Retinal pigment epithelial cell (primary cell): ENCODE measurements at regions not wholly inside any gene's neighbourhood (a gene's known extent, or its start where the extent isn't known, plus 50 kb on each side); places are given as distances from the start of the nearest gene placed in this dataset.

Source experiments
- DNase-seq: peaks from one replicate; pipeline ENCODE4 v3.0.0-alpha.2; 2010; ENCODE audit warnings: low read depth
- H3K4me3 ChIP-seq: 2 replicates; pipeline ENCODE4 v1.5.1; 2011; ENCODE audit warnings: mild to moderate bottlenecking, low read length, control low read depth, moderate library complexity
- CTCF ChIP-seq: conservative IDR thresholded peaks from 2 replicates; pipeline ENCODE4 v1.5.1; 2011; ENCODE audit warnings: low read depth, low read length, control low read depth, inconsistent platforms

- DNase-seq, result peak; percentile 90
- no peak overlapping the region for H3K4me3 ChIP-seq
- no peak for TF ChIP-seq CTCF
Observed at GRCh38 chr4:81631958-81632441, 160.3 kb upstream of the RASGEF1B start.

- DNase-seq, result no peak
- no peak overlapping the region for H3K4me3 ChIP-seq
- TF ChIP-seq CTCF, result no peak
Observed at GRCh38 chr4:81629366-81629765, 157.7 kb upstream of the RASGEF1B start.

GRCh38 chr4:81628489-81628888 lies 156.8 kb upstream of the RASGEF1B start:
- no peak for DNase-seq

GRCh38 chr4:81627590-81627989 lies 155.9 kb upstream of the RASGEF1B start:
- no peak for DNase-seq
- H3K4me3 ChIP-seq, result no peak overlapping the region
- no peak for TF ChIP-seq CTCF

More at GRCh38 chr4:81628489-81628888, 156.8 kb upstream of the RASGEF1B start:
- no peak for TF ChIP-seq CTCF
- no peak overlapping the region for H3K4me3 ChIP-seq

GRCh38 chr4:81626851-81627250 lies 155.1 kb upstream of the RASGEF1B start:
- no peak for DNase-seq
- no peak for TF ChIP-seq CTCF
- no peak overlapping the region for H3K4me3 ChIP-seq

GRCh38 chr4:81625422-81626417 lies 154.0 kb upstream of the RASGEF1B start:
- H3K4me3 ChIP-seq, result no peak overlapping the region
- no peak for TF ChIP-seq CTCF
- DNase-seq, result no peak

GRCh38 chr4:81623434-81623833 lies 151.7 kb upstream of the RASGEF1B start:
- TF ChIP-seq CTCF, result no peak
- H3K4me3 ChIP-seq, result no peak overlapping the region
- DNase-seq, result no peak
